NT2/D1 (cell line): ENCODE measurements at regions not wholly inside any gene's neighbourhood (a gene's known extent, or its start where the extent isn't known, plus 50 kb on each side); places are given as distances from the start of the nearest gene placed in this dataset.

ENCODE experiments used
- SUZ12 ChIP-seq: IDR thresholded peaks from 2 replicates; pipeline ENCODE4 v1.6.1; 2011; ENCODE audit not compliant: insufficient read length, insufficient read depth; ENCODE audit errors: extremely low read depth
- YY1 ChIP-seq: IDR thresholded peaks from 2 replicates; pipeline ENCODE4 v1.6.1; 2011; ENCODE audit not compliant: insufficient read length, insufficient read depth
- ZNF274 ChIP-seq: IDR thresholded peaks from 2 replicates; pipeline ENCODE4 v1.6.1; 2011; ENCODE audit warnings: mild to moderate bottlenecking, low read depth, low read length

DNA sequence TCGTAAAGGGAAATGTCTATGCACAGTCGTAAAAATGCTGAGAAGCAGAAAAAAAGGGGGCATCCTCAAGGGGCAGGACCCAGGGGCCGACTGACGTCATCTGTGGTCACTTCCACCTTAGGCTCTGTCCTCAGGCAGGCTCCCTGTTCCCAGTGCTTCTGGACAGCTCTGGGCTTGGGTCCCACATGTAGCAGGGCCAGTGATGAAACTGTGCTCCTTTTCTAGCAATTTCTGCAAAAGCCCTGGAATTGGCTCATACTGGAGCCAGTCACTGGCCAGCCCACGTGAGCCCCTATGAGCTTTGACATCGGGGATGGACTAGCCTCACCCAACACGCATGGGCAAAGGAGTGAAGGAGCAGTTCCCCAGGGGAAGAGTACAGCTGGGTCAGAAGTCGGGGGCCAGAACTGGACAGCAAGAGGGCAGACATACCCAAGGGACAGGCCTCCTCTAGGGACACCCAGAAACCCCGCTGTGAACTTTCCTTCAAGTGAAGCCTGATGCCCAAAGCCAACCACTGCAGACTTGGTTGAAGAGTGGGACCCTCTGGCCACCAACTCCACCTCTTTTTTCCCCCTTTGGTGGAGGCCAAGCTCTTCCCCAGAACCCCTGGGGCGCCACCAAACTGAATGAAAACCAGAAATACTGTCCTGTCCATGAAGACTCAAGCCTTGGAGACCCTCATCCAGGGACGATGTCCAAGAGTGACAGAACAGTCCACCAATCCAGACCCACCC lies 1349.0 kb downstream of the BRD1 start:
- TF ChIP-seq YY1, result no peak
- TF ChIP-seq SUZ12, result no peak
- no peak for TF ChIP-seq ZNF274
